Panc1 (cell line): ENCODE measurements at regions not wholly inside any gene's neighbourhood (a gene's known extent, or its start where the extent isn't known, plus 50 kb on each side); places are given as distances from the start of the nearest gene placed in this dataset.

ENCODE experiments used
- ATAC-seq: fragments of 200-7000 bp; cut with Tn5 transposase; 2 replicates; pipeline ENCODE4 v1.9.1; 2020; ENCODE audit warnings: mild to moderate bottlenecking, moderate library complexity
- BruUV-seq: library from RNA; stranded (reverse); fragments of 400-500 nt; replicated peaks from 2 replicates; lab custom pipeline; 2021; lab: Mats Ljungman, UMichigan
- CTCF ChIA-PET: fragments of 300-600 bp; sonication (Branson Sonifier 250); formaldehyde crosslinking; loops from one replicate; lab custom pipeline; 2022; ENCODE audit warnings: antibody characterized with exemption; lab: Charles Lee
- POLR2A ChIA-PET: fragments of 300-600 bp; sonication (Branson Sonifier 250); formaldehyde crosslinking; loops from one replicate; lab custom pipeline; 2022; ENCODE audit warnings: antibody characterized with exemption; lab: Charles Lee
- DNase-seq: peaks from one replicate; pipeline ENCODE4 v3.0.0-alpha.2; 2010; ENCODE audit warnings: low read depth, low spot score
- H3K27ac ChIP-seq: 2 replicates; pipeline ENCODE4 v1.5.1; 2011; ENCODE audit warnings: mild to moderate bottlenecking, low read length, inconsistent platforms
- H3K27me3 ChIP-seq: fragments of 200-500 bp; sonication (Bioruptor generic); 2 replicates; pipeline ENCODE4 v1.6.0; 2014; ENCODE audit warnings: low read length, inconsistent platforms; ENCODE audit not compliant: control insufficient read depth, insufficient read depth
- H3K36me3 ChIP-seq: fragments of 200-500 bp; sonication (Bioruptor generic); 2 replicates; pipeline ENCODE4 v1.5.1; 2014; ENCODE audit warnings: inconsistent platforms, mild to moderate bottlenecking, low read length, moderate library complexity; ENCODE audit not compliant: control insufficient read depth, insufficient read depth
- H3K4me1 ChIP-seq: 2 replicates; pipeline ENCODE4 v1.5.1; 2011; ENCODE audit warnings: inconsistent platforms, mild to moderate bottlenecking, low read length, moderate library complexity; ENCODE audit not compliant: control insufficient read depth, insufficient read depth
- H3K4me3 ChIP-seq, 2 experiments: 2 replicates each; pipeline ENCODE4 v1.5.1; 2011 to 2012; ENCODE audit warnings: low read depth in 2 of 2, low read length in 2 of 2, mild to moderate bottlenecking in 2 of 2, inconsistent platforms in 1 of 2, moderate library complexity in 1 of 2
- H3K9me3 ChIP-seq: fragments of 200-500 bp; sonication (Bioruptor generic); 2 replicates; pipeline ENCODE4 v1.5.1; 2014; ENCODE audit warnings: low read depth, mild to moderate bottlenecking, inconsistent platforms, low read length, moderate library complexity; ENCODE audit not compliant: control insufficient read depth, insufficient read depth
- POLR2AphosphoS5 ChIP-seq: IDR thresholded peaks from 2 replicates; pipeline ENCODE4 v1.6.1; 2012; ENCODE audit warnings: mild to moderate bottlenecking, low read depth, low read length, moderate library complexity
- REST ChIP-seq, 2 experiments: IDR thresholded peaks; 2 replicates each; pipeline ENCODE4 v1.6.1; 2011 to 2012; ENCODE audit warnings: low read depth in 2 of 2, control low read depth in 1 of 2, low read length in 1 of 2, mild to moderate bottlenecking in 1 of 2, moderate library complexity in 1 of 2; ENCODE audit not compliant: insufficient read depth in 1 of 2
- SIN3A ChIP-seq: IDR thresholded peaks from 2 replicates; pipeline ENCODE4 v1.6.1; 2012; ENCODE audit warnings: low read depth, mild to moderate bottlenecking, low read length, moderate library complexity, borderline replicate concordance; ENCODE audit not compliant: insufficient read depth
- TCF7L2 ChIP-seq: IDR thresholded peaks from 2 replicates; pipeline ENCODE4 v1.6.1; 2011; ENCODE audit warnings: mild to moderate bottlenecking, low read depth, low read length, inconsistent platforms
- in situ Hi-C: cut with HindIII; loops from 2 replicates; pipeline ENCODE4 v1.10.0; 2016; ENCODE audit warnings: low sequenced_read_pairs, low pct_unique_long_range_greater_than_20kb
- intact Hi-C: fragments of 100-400 bp; cut with micrococcal nuclease; formaldehyde crosslinking; loops from one replicate; pipeline ENCODE4 v1.10.0; 2022; ENCODE audit not compliant: unreplicated experiment
- TF ChIP-seq, protein P1 (sequence below): fragments of 450-650 bp; IDR thresholded peaks from 2 replicates; pipeline ENCODE4 v1.5.1; 2017; ENCODE audit warnings: mild to moderate bottlenecking

DNA sequence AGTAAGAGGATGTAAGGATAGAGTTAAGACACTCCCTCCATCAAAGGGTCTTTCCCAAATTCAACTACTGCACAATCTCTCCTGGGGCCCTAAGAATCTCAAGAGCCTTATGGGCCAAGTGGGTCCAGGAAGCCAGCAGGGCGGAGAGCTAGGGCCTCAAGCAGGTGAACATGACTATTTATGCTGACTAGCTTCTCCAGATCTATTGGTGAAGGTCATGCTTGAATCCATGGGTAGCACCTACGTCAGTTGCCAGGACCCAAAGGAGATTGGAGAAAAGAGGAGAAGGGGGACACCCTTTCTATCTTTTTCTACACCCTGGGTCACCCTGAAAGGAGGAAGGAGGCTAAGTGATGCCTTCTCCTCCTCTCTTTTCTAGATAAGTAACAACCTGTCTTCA, 534.2 kb upstream of the MIS18BP1 start:
- no peaks in the 10 kb centered on the region for H3K36me3 ChIP-seq
- DNase-seq, result no peak
- H3K9me3 ChIP-seq, result 0 out of 2 replicates have a peak, but pooled peaks cover 3% of the 10 kb centered on the region
- ChIA-PET POLR2A (no interaction called here), CTCF (no interaction called here)
- no peaks in the 10 kb centered on the region for H3K4me1 ChIP-seq
- H3K27ac ChIP-seq, result no peak overlapping the region
- no TSS peak for BruUV-seq
- no peak overlapping the region for H3K4me3 ChIP-seq
- no peaks in the 10 kb centered on the region for H3K27me3 ChIP-seq
- ATAC-seq, result no peak
- TF ChIP-seq, protein P1, sequence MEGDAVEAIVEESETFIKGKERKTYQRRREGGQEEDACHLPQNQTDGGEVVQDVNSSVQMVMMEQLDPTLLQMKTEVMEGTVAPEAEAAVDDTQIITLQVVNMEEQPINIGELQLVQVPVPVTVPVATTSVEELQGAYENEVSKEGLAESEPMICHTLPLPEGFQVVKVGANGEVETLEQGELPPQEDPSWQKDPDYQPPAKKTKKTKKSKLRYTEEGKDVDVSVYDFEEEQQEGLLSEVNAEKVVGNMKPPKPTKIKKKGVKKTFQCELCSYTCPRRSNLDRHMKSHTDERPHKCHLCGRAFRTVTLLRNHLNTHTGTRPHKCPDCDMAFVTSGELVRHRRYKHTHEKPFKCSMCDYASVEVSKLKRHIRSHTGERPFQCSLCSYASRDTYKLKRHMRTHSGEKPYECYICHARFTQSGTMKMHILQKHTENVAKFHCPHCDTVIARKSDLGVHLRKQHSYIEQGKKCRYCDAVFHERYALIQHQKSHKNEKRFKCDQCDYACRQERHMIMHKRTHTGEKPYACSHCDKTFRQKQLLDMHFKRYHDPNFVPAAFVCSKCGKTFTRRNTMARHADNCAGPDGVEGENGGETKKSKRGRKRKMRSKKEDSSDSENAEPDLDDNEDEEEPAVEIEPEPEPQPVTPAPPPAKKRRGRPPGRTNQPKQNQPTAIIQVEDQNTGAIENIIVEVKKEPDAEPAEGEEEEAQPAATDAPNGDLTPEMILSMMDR, result no peak
- no peak for TF ChIP-seq REST (IDR thresholded peaks at IDR 0.05; ENCODE audit: insufficient read depth in 1 of 2, low read depth in 2 of 2, low read length in 1 of 2)
- intact Hi-C loops (no loop called here), in situ Hi-C loops (no loop called here)

DNA sequence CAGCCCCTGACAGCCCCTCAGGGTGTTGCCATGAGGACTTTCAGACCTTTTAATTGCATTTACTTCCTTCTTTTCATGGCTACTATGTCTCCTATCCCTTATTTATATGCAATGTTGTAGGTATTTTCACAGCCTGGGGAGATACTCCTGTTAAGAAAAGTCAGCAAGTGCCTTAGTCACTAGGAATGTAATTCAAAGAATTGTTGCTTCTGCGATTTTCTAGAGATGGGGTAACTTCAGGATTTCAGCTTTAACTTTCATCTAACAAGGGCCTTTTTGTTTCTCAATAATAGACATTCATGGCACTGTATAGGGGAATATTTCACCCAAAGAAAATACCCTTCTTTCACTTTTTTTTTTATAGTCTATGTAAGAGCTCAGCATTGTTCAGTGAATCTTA, 533.3 kb upstream of the MIS18BP1 start:
- in situ Hi-C loops (no loop called here), intact Hi-C loops (no loop called here)
- Histone ChIP-seq H3K36me3 (no peaks in the 10 kb centered on the region), H3K27ac (no peak overlapping the region), H3K9me3 (0 out of 2 replicates have a peak, but pooled peaks cover 3% of the 10 kb centered on the region), H3K27me3 (no peaks in the 10 kb centered on the region), H3K4me1 (no peaks in the 10 kb centered on the region), H3K4me3 (no peak overlapping the region)
- POLR2A ChIA-PET, result no interaction called here
- ATAC-seq (no peak), DNase-seq (no peak)
- TF ChIP-seq POLR2AphosphoS5 (no peak), SIN3A (no peak), TCF7L2 (no peak), REST (IDR thresholded peaks at IDR 0.05; ENCODE audit: insufficient read depth in 1 of 2, low read depth in 2 of 2, low read length in 1 of 2) (no peak)
- TF ChIP-seq, protein P1, result no peak
- CTCF ChIA-PET, result no interaction called here
- no TSS peak for BruUV-seq
